ENCODE measurements at regions not wholly inside any gene's neighbourhood (a gene's known extent, or its start where the extent isn't known, plus 50 kb on each side); places are given as distances from the start of the nearest gene placed in this dataset.

DNA sequence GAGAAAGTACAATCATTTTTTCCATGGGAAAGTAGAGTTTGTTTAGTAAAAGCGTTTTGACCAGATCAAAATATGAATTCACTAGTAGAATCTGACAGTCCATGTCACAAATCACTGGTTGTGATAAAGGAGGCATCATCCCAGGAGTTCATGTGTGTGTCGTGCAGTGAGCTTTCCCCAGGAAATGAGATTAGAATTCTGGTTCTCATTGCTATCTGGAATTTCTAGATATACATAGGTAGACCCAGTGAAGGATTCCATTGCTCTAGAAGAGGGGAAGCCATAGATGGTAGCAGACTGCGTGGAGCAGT is 206.6 kb downstream of the NCK2 start:
- peaks cover 6% of the 10 kb centered on the region for H3K4me1 Mint-ChIP-seq
- no peaks in the 10 kb centered on the region for H3K9me3 Mint-ChIP-seq
- H3K27me3 Mint-ChIP-seq (ENCODE audit: low read depth): peaks cover 48% of the 10 kb centered on the region
- H3K4me3 Mint-ChIP-seq: no peak overlapping the region
- H3K36me3 Mint-ChIP-seq: no peaks in the 10 kb centered on the region
- DNase-seq (ENCODE audit: low spot score in 2 of 2, unreplicated experiment in 2 of 2): no peak
- no peak overlapping the region for H3K27ac Mint-ChIP-seq
- TF ChIP-seq, protein P1, sequence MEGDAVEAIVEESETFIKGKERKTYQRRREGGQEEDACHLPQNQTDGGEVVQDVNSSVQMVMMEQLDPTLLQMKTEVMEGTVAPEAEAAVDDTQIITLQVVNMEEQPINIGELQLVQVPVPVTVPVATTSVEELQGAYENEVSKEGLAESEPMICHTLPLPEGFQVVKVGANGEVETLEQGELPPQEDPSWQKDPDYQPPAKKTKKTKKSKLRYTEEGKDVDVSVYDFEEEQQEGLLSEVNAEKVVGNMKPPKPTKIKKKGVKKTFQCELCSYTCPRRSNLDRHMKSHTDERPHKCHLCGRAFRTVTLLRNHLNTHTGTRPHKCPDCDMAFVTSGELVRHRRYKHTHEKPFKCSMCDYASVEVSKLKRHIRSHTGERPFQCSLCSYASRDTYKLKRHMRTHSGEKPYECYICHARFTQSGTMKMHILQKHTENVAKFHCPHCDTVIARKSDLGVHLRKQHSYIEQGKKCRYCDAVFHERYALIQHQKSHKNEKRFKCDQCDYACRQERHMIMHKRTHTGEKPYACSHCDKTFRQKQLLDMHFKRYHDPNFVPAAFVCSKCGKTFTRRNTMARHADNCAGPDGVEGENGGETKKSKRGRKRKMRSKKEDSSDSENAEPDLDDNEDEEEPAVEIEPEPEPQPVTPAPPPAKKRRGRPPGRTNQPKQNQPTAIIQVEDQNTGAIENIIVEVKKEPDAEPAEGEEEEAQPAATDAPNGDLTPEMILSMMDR (IDR thresholded peaks at IDR 0.05; ENCODE audit: unreplicated experiment): no peak

DNA sequence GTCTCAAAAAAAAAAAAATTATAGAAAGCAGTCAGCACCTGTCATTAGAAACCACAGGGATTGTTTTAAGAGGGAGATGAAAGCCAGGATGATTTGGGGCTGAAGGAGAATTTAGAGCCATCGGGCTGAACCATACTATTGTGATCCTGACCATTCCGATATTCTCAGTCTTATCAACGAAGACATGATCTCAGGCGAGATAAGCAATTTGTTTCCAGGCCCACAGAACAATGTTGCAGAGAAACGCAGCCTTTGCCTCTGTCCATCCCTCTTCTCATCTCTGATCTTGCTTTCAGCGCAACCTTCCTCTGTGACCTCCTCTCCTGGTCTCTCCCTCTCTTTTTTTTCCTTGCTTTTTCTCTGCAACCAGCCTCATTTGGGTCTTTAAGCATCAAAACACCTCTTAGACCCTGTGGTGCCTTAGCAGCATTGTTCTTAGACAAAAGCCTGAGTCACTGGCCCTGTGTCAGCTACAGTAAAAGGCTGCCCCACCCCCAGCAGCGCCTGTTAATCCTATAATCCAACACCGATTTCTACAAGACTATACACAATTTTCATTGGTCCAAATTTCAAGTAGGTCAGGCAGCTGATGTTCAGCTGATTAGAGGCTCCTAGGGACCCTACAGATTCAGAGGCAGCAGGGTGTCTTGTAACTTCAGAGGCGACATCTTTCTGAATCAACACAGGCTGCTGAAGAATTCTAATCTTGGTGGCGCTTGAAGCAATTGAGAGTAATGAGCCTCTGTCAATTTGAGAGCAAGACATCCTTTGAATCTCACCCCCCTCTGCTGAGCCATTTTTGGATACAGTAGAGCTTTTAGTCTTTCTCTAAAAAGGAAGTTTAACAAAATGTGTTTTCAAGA is 206.0 kb downstream of the NCK2 start:
- no peak for DNase-seq (ENCODE audit: low spot score in 2 of 2, unreplicated experiment in 2 of 2)

DNA sequence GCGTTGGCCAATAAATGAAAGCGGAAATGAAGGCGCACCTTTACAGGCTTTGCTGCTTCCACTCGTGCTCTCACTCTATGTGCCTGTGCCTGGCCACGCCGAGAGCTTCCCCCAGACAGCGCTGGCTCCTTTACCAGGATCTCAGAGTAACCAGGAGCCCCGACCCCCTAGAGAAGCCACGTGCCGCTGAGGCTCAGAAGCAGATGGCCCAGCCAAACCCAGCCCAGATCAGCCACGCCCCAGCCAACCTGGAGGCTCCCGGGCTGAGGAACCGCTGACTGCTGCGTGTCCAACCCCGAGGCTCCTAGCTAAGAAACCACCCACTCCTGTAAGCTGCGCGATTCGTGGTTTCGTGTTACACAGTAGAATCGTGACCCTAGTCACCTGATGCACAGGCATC is 199.3 kb downstream of the NCK2 start:
- no peaks in the 10 kb centered on the region for H3K36me3 Mint-ChIP-seq
- no peaks in the 10 kb centered on the region for H3K4me1 Mint-ChIP-seq
- H3K27ac Mint-ChIP-seq: no peak overlapping the region
- no peak overlapping the region for H3K4me3 Mint-ChIP-seq
- H3K27me3 Mint-ChIP-seq (ENCODE audit: low read depth): peaks cover 9% of the 10 kb centered on the region
- H3K9me3 Mint-ChIP-seq: peaks cover 11% of the 10 kb centered on the region
- no peak for DNase-seq (ENCODE audit: low spot score in 2 of 2, unreplicated experiment in 2 of 2)
- TF ChIP-seq, protein P1 (IDR thresholded peaks at IDR 0.05; ENCODE audit: unreplicated experiment): no peak

More for the DNA sequence above, 206.0 kb downstream of the NCK2 start:
- peaks cover 6% of the 10 kb centered on the region for H3K4me1 Mint-ChIP-seq
- TF ChIP-seq, protein P1 (IDR thresholded peaks at IDR 0.05; ENCODE audit: unreplicated experiment): no peak
- H3K27ac Mint-ChIP-seq: no peak overlapping the region
- no peaks in the 10 kb centered on the region for H3K36me3 Mint-ChIP-seq
- no peaks in the 10 kb centered on the region for H3K9me3 Mint-ChIP-seq
- peaks cover 45% of the 10 kb centered on the region for H3K27me3 Mint-ChIP-seq (ENCODE audit: low read depth)
- H3K4me3 Mint-ChIP-seq: no peak overlapping the region
